ENCODE measurements at regions not wholly inside any gene's neighbourhood (a gene's known extent, or its start where the extent isn't known, plus 50 kb on each side); places are given as distances from the start of the nearest gene placed in this dataset.

- H3K9me3 ChIP-seq (replicated peaks) = no peaks in the 10 kb centered on the region
- H3K27me3 ChIP-seq (replicated peaks) = no peaks in the 10 kb centered on the region
- DNase-seq (ENCODE audit: low read depth in 1 of 2, low spot score in 2 of 2) = no peak
- H3K4me3 ChIP-seq = no peak overlapping the region
- no peaks in the 10 kb centered on the region for H3K4me1 ChIP-seq (replicated peaks)
- H3K36me3 ChIP-seq = no peaks in the 10 kb centered on the region
- H3K27ac ChIP-seq = no peak overlapping the region
Observed at GRCh38 chr6:40817369-40817768, 221.7 kb downstream of the UNC5CL start.

- H3K36me3 ChIP-seq = no peaks in the 10 kb centered on the region
Observed at GRCh38 chr6:40816601-40817000, 222.4 kb downstream of the UNC5CL start.

GRCh38 chr6:40815731-40816130, 223.3 kb downstream of the UNC5CL start:
- DNase-seq (ENCODE audit: low read depth in 1 of 2, low spot score in 2 of 2) = no peak
- H3K4me3 ChIP-seq = no peak overlapping the region
- no peaks in the 10 kb centered on the region for H3K4me1 ChIP-seq (replicated peaks)

More at GRCh38 chr6:40816601-40817000, 222.4 kb downstream of the UNC5CL start:
- Histone ChIP-seq H3K4me3 (no peak overlapping the region), H3K27ac (no peak overlapping the region), H3K9me3 (replicated peaks) (no peaks in the 10 kb centered on the region), H3K4me1 (replicated peaks) (no peaks in the 10 kb centered on the region), H3K27me3 (replicated peaks) (no peaks in the 10 kb centered on the region)
- DNase-seq (ENCODE audit: low read depth in 1 of 2, low spot score in 2 of 2) = no peak

GRCh38 chr6:40810171-40810570, 223.0 kb upstream of the LRFN2 start:
- no peak overlapping the region for H3K27ac ChIP-seq
- no peak overlapping the region for H3K4me3 ChIP-seq
- no peaks in the 10 kb centered on the region for H3K27me3 ChIP-seq (replicated peaks)
- no peaks in the 10 kb centered on the region for H3K36me3 ChIP-seq
- H3K4me1 ChIP-seq (replicated peaks) = no peaks in the 10 kb centered on the region
- no peaks in the 10 kb centered on the region for H3K9me3 ChIP-seq (replicated peaks)
- no peak for DNase-seq (ENCODE audit: low read depth in 1 of 2, low spot score in 2 of 2)

More at GRCh38 chr6:40815731-40816130, 223.3 kb downstream of the UNC5CL start:
- no peaks in the 10 kb centered on the region for H3K27me3 ChIP-seq (replicated peaks)
- no peaks in the 10 kb centered on the region for H3K36me3 ChIP-seq
- H3K9me3 ChIP-seq (replicated peaks) = no peaks in the 10 kb centered on the region
- no peak overlapping the region for H3K27ac ChIP-seq

- Histone ChIP-seq H3K36me3 (no peaks in the 10 kb centered on the region), H3K4me3 (no peak overlapping the region), H3K27ac (no peak overlapping the region), H3K9me3 (replicated peaks) (no peaks in the 10 kb centered on the region), H3K4me1 (replicated peaks) (no peaks in the 10 kb centered on the region), H3K27me3 (replicated peaks) (no peaks in the 10 kb centered on the region)
- DNase-seq (ENCODE audit: low read depth in 1 of 2, low spot score in 2 of 2) = no peak
Observed at GRCh38 chr6:40809627-40810026, 222.5 kb upstream of the LRFN2 start.

- no peak overlapping the region for H3K27ac ChIP-seq
- no peak for DNase-seq (ENCODE audit: low read depth in 1 of 2, low spot score in 2 of 2)
- no peaks in the 10 kb centered on the region for H3K4me1 ChIP-seq (replicated peaks)
Observed at GRCh38 chr6:40807484-40807883, 220.3 kb upstream of the LRFN2 start.

GRCh38 chr6:40806256-40806864, 219.2 kb upstream of the LRFN2 start:
- no peaks in the 10 kb centered on the region for H3K9me3 ChIP-seq (replicated peaks)
- no peaks in the 10 kb centered on the region for H3K36me3 ChIP-seq
- DNase-seq (ENCODE audit: low read depth in 1 of 2, low spot score in 2 of 2) = no peak
- H3K27ac ChIP-seq = no peak overlapping the region
- H3K4me1 ChIP-seq (replicated peaks) = no peaks in the 10 kb centered on the region
- H3K27me3 ChIP-seq (replicated peaks) = no peaks in the 10 kb centered on the region
- no peak overlapping the region for H3K4me3 ChIP-seq

More at GRCh38 chr6:40807484-40807883, 220.3 kb upstream of the LRFN2 start:
- no peak overlapping the region for H3K4me3 ChIP-seq
- H3K27me3 ChIP-seq (replicated peaks) = no peaks in the 10 kb centered on the region
- H3K9me3 ChIP-seq (replicated peaks) = no peaks in the 10 kb centered on the region
- H3K36me3 ChIP-seq = no peaks in the 10 kb centered on the region

GRCh38 chr6:40805336-40805735, 218.2 kb upstream of the LRFN2 start:
- no peaks in the 10 kb centered on the region for H3K4me1 ChIP-seq (replicated peaks)
- DNase-seq (ENCODE audit: low read depth in 1 of 2, low spot score in 2 of 2) = no peak
- H3K27me3 ChIP-seq (replicated peaks) = no peaks in the 10 kb centered on the region
- no peak overlapping the region for H3K4me3 ChIP-seq
- H3K36me3 ChIP-seq = no peaks in the 10 kb centered on the region
- H3K9me3 ChIP-seq (replicated peaks) = no peaks in the 10 kb centered on the region
- H3K27ac ChIP-seq = no peak overlapping the region

- Histone ChIP-seq H3K27ac (no peak overlapping the region), H3K4me3 (no peak overlapping the region), H3K9me3 (replicated peaks) (no peaks in the 10 kb centered on the region), H3K36me3 (no peaks in the 10 kb centered on the region), H3K27me3 (replicated peaks) (no peaks in the 10 kb centered on the region), H3K4me1 (replicated peaks) (no peaks in the 10 kb centered on the region)
- no peak for DNase-seq (ENCODE audit: low read depth in 1 of 2, low spot score in 2 of 2)
Observed at GRCh38 chr6:40804905-40805304, 217.7 kb upstream of the LRFN2 start.

GRCh38 chr6:40803897-40804702, 216.9 kb upstream of the LRFN2 start:
- no peak overlapping the region for H3K4me3 ChIP-seq
- H3K27me3 ChIP-seq (replicated peaks) = no peaks in the 10 kb centered on the region
- DNase-seq (ENCODE audit: low read depth in 1 of 2, low spot score in 2 of 2) = no peak
- H3K36me3 ChIP-seq = no peaks in the 10 kb centered on the region
- no peaks in the 10 kb centered on the region for H3K9me3 ChIP-seq (replicated peaks)
- H3K27ac ChIP-seq = no peak overlapping the region
- no peaks in the 10 kb centered on the region for H3K4me1 ChIP-seq (replicated peaks)

- no peak overlapping the region for H3K27ac ChIP-seq
- H3K27me3 ChIP-seq (replicated peaks) = no peaks in the 10 kb centered on the region
- H3K9me3 ChIP-seq (replicated peaks) = no peaks in the 10 kb centered on the region
- H3K4me1 ChIP-seq (replicated peaks) = no peaks in the 10 kb centered on the region
- no peaks in the 10 kb centered on the region for H3K36me3 ChIP-seq
- no peak for DNase-seq (ENCODE audit: low read depth in 1 of 2, low spot score in 2 of 2)
- no peak overlapping the region for H3K4me3 ChIP-seq
Observed at GRCh38 chr6:40802481-40802880, 215.3 kb upstream of the LRFN2 start.

- Histone ChIP-seq H3K36me3 (no peaks in the 10 kb centered on the region), H3K27ac (no peak overlapping the region), H3K27me3 (replicated peaks) (no peaks in the 10 kb centered on the region), H3K9me3 (replicated peaks) (no peaks in the 10 kb centered on the region), H3K4me3 (no peak overlapping the region), H3K4me1 (replicated peaks) (no peaks in the 10 kb centered on the region)
- no peak for DNase-seq (ENCODE audit: low read depth in 1 of 2, low spot score in 2 of 2)
Observed at GRCh38 chr6:40799296-40800140, 212.4 kb upstream of the LRFN2 start.

- DNase-seq (ENCODE audit: low read depth in 1 of 2, low spot score in 2 of 2) = no peak
- no peak overlapping the region for H3K4me3 ChIP-seq
- H3K27ac ChIP-seq = no peak overlapping the region
- no peaks in the 10 kb centered on the region; the same call in 1 of the 2 replicates for H3K27me3 ChIP-seq (replicated peaks)
- H3K9me3 ChIP-seq (replicated peaks) = no peaks in the 10 kb centered on the region
- H3K4me1 ChIP-seq (replicated peaks) = no peaks in the 10 kb centered on the region
- no peaks in the 10 kb centered on the region for H3K36me3 ChIP-seq
Observed at GRCh38 chr6:40798069-40798770, 211.1 kb upstream of the LRFN2 start.

All from SJSA1 (cell line).